K562 (cell line): ENCODE measurements at regions not wholly inside any gene's neighbourhood (a gene's known extent, or its start where the extent isn't known, plus 50 kb on each side); places are given as distances from the start of the nearest gene placed in this dataset.

Experiments used
- ATF2 ChIP-seq: sonication (generic); formaldehyde crosslinking; IDR thresholded peaks from 2 replicates; pipeline ENCODE4 v1.8.1; 2022; ENCODE audit warnings: missing genetic modification reagents
- CREB1 ChIP-seq, 2 experiments: sonication (generic) in 1 of 2; formaldehyde crosslinking in 1 of 2; IDR thresholded peaks; 2 replicates each; pipeline versions ENCODE4 v1.6.1 to v1.8.0; 2012 to 2022; ENCODE audit warnings: inconsistent platforms in 1 of 2, mild to moderate bottlenecking in 1 of 2, missing genetic modification reagents in 1 of 2, moderate library complexity in 1 of 2
- CTCF ChIP-seq, 3 experiments: IDR thresholded peaks in 2 of 3; conservative IDR thresholded peaks in 1 of 3; 2 replicates each; pipeline ENCODE4 v1.5.1; 2011 to 2012; ENCODE audit warnings: low read length in 3 of 3, mild to moderate bottlenecking in 3 of 3, control low read depth in 2 of 3, improper control_type of control experiment in 1 of 3, inconsistent platforms in 1 of 3, low read depth in 1 of 3, mixed read lengths in 1 of 3, moderate library complexity in 1 of 3; ENCODE audit not compliant: insufficient read depth in 2 of 3
- GATAD2A ChIP-seq: fragments of 450-650 bp; IDR thresholded peaks from 2 replicates; pipeline ENCODE4 v1.6.1; 2017
- KHSRP ChIP-seq: fragments of 450-650 bp; IDR thresholded peaks from 2 replicates; pipeline ENCODE4 v1.6.1; 2017
- NFE2L1 ChIP-seq: fragments of 450-650 bp; IDR thresholded peaks from 2 replicates; pipeline ENCODE4 v1.6.1; 2016; ENCODE audit warnings: missing genetic modification characterization, low read depth, mild to moderate bottlenecking, missing compliant biosample characterization, moderate library complexity, borderline replicate concordance
- POLR2A ChIP-seq: fragments of 450-650 bp; conservative IDR thresholded peaks from 2 replicates; pipeline ENCODE4 v1.6.1; 2016
- POLR2AphosphoS2 ChIP-seq: IDR thresholded peaks from 2 replicates; pipeline ENCODE4 v1.6.1; 2012; ENCODE audit warnings: low read length, improper control_type of control experiment
- PTTG1 ChIP-seq: fragments of 450-650 bp; IDR thresholded peaks from 2 replicates; pipeline ENCODE4 v1.6.1; 2016; ENCODE audit warnings: low read depth, mild to moderate bottlenecking, missing genetic modification characterization, missing compliant biosample characterization
- SAFB2 ChIP-seq: fragments of 200-400 bp; formaldehyde crosslinking; IDR thresholded peaks from 2 replicates; pipeline ENCODE4 v1.6.1; 2018; ENCODE audit warnings: borderline replicate concordance, low read length, low read depth, moderate library complexity; ENCODE audit not compliant: severe bottlenecking
- SNRNP70 ChIP-seq: fragments of 200-400 bp; formaldehyde crosslinking; optimal IDR thresholded peaks from 2 replicates; pipeline ENCODE3; 2017; ENCODE audit warnings: low read depth, low read length
- ZNF280B ChIP-seq: fragments of 250-450 bp; sonication (Bioruptor Pico); IDR thresholded peaks from 2 replicates; pipeline ENCODE4 v1.5.1; 2021; ENCODE audit warnings: mild to moderate bottlenecking
- TF ChIP-seq, protein P1 (sequence below): fragments of 450-650 bp; IDR thresholded peaks from 2 replicates; pipeline ENCODE4 v1.6.1; 2018; ENCODE audit warnings: mild to moderate bottlenecking, low read depth; ENCODE audit not compliant: partially characterized antibody
- TF ChIP-seq, protein P2 (sequence below): sonication (generic); formaldehyde crosslinking; IDR thresholded peaks from 2 replicates; pipeline ENCODE4 v1.8.1; 2022; ENCODE audit warnings: missing genetic modification reagents

- no peak for TF ChIP-seq GATAD2A
- TF ChIP-seq NFE2L1, result no peak
- TF ChIP-seq SAFB2, result no peak
- no peak for TF ChIP-seq SNRNP70
- no peak for TF ChIP-seq ATF2 (CRISPR knock-in tag)
- no peak for TF ChIP-seq CTCF (IDR thresholded peaks at IDR 0.05 in 2 of 3, conservative IDR thresholded peaks at IDR 0.05 in 1 of 3; ENCODE audit: insufficient read depth in 2 of 3, low read depth in 1 of 3, low read length in 3 of 3)
- TF ChIP-seq, protein P1, sequence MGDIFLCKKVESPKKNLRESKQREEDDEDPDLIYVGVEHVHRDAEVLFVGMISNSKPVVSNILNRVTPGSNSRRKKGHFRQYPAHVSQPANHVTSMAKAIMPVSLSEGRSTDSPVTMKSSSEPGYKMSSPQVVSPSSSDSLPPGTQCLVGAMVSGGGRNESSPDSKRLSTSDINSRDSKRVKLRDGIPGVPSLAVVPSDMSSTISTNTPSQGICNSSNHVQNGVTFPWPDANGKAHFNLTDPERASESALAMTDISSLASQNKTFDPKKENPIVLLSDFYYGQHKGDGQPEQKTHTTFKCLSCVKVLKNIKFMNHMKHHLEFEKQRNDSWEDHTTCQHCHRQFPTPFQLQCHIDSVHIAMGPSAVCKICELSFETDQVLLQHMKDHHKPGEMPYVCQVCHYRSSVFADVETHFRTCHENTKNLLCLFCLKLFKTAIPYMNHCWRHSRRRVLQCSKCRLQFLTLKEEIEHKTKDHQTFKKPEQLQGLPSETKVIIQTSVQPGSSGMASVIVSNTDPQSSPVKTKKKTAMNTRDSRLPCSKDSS, result no peak
- TF ChIP-seq POLR2A, result no peak
- no peak for TF ChIP-seq CREB1 (IDR thresholded peaks at IDR 0.05)
- no peak for TF ChIP-seq CREB1 (CRISPR knock-in tag; IDR thresholded peaks at IDR 0.05)
- no peak for TF ChIP-seq ZNF280B (CRISPR knock-in tag)
- TF ChIP-seq, protein P2, sequence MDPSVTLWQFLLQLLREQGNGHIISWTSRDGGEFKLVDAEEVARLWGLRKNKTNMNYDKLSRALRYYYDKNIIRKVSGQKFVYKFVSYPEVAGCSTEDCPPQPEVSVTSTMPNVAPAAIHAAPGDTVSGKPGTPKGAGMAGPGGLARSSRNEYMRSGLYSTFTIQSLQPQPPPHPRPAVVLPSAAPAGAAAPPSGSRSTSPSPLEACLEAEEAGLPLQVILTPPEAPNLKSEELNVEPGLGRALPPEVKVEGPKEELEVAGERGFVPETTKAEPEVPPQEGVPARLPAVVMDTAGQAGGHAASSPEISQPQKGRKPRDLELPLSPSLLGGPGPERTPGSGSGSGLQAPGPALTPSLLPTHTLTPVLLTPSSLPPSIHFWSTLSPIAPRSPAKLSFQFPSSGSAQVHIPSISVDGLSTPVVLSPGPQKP, result no peak
- TF ChIP-seq KHSRP, result no peak
- TF ChIP-seq PTTG1, result no peak
- no peak for TF ChIP-seq POLR2AphosphoS2
Observed at GRCh38 chr2:15702452-15702851, 110.8 kb downstream of the DDX1 start.
